CD4-positive, CD25-positive, alpha-beta regulatory T cell (primary cell): ENCODE measurements at regions not wholly inside any gene's neighbourhood (a gene's known extent, or its start where the extent isn't known, plus 50 kb on each side); places are given as distances from the start of the nearest gene placed in this dataset.

Source experiments
- ATAC-seq, 2 donors: fragments of 150-1000 bp; cut with Tn5 transposase; one replicate each; pipeline ENCODE4 v1.10.0; 2021; ENCODE audit warnings: low read depth in 2 of 2, moderate number of reproducible peaks in 2 of 2, moderate library complexity in 1 of 2
- DNase-seq, 3 donors: peaks; one replicate each; pipeline versions ENCODE4 v3.0.0 to v3.0.0-alpha.2; 2012 to 2022; ENCODE audit warnings: mixed read lengths in 1 of 3
- H3K27ac ChIP-seq: one replicate; pipeline ENCODE4 v1.7.0; 2013; ENCODE audit warnings: mild to moderate bottlenecking, low read length; ENCODE audit not compliant: insufficient read depth, poor library complexity, severe bottlenecking
- H3K27me3 ChIP-seq: one replicate; pipeline ENCODE4 v1.7.0; 2013; ENCODE audit warnings: low read length; ENCODE audit not compliant: control insufficient read depth, insufficient read depth
- H3K36me3 ChIP-seq: one replicate; pipeline ENCODE4 v1.7.0; 2013; ENCODE audit warnings: mild to moderate bottlenecking, low read length, moderate library complexity; ENCODE audit not compliant: control insufficient read depth, insufficient read depth
- H3K4me1 ChIP-seq: 2 replicates; pipeline ENCODE4 v1.7.0; 2013; ENCODE audit warnings: mild to moderate bottlenecking, low read length; ENCODE audit not compliant: insufficient read depth, control insufficient read depth, poor library complexity, severe bottlenecking
- H3K4me3 ChIP-seq: one replicate; pipeline ENCODE4 v1.7.0; 2013; ENCODE audit warnings: low read depth, mild to moderate bottlenecking, low read length, moderate library complexity
- H3K9me3 ChIP-seq, 2 experiments: 1 replicate in 1 of 2; 2 replicates in 1 of 2; pipeline ENCODE4 v1.7.0; 2013; ENCODE audit warnings: low read length in 2 of 2, mild to moderate bottlenecking in 1 of 2, moderate library complexity in 1 of 2; ENCODE audit not compliant: control insufficient read depth in 2 of 2
- H3K27ac Mint-ChIP-seq, 3 donors: one replicate each; pipeline ENCODE4 v1.8.0; 2020 to 2022; ENCODE audit warnings: mild to moderate bottlenecking in 3 of 3, mixed read lengths in 3 of 3, moderate library complexity in 2 of 3
- H3K27me3 Mint-ChIP-seq: one replicate; pipeline ENCODE4 v1.8.0; 2022; ENCODE audit warnings: mild to moderate bottlenecking, mixed read lengths
- H3K36me3 Mint-ChIP-seq: one replicate; pipeline ENCODE4 v1.8.0; 2020; ENCODE audit warnings: mixed read lengths
- H3K4me1 Mint-ChIP-seq, 4 donors: one replicate each; pipeline ENCODE4 v1.8.0; 2020 to 2022; ENCODE audit warnings: mixed read lengths in 4 of 4, mild to moderate bottlenecking in 1 of 4
- H3K4me3 Mint-ChIP-seq, 4 donors: one replicate each; pipeline ENCODE4 v1.8.0; 2020 to 2022; ENCODE audit warnings: mild to moderate bottlenecking in 4 of 4, mixed read lengths in 4 of 4, moderate library complexity in 3 of 4
- H3K9me3 Mint-ChIP-seq, 7 donors: one replicate each; pipeline ENCODE4 v1.8.0; 2020 to 2022; ENCODE audit warnings: mixed read lengths in 7 of 7, mild to moderate bottlenecking in 3 of 7, moderate library complexity in 2 of 7

DNA sequence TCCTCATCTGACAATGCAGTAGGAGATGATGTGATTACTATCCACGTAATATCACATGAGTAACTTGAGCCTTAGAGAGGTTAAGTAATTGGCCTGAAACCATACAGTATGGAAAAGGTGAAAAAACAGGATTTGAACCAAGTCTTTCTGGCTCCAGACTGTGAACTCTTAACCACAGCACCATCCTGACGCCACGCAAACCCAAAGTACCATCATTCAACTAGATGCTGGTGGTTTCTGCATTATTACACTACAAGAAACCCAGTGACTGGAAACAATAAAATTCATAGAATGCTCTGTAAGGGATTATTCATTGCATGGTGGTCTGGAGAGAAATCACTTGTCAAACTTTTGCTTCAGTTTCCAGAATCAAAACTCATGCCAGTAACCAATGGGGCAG lies 90.7 kb downstream of the MAB21L3 start:
- no peaks in the 10 kb centered on the region for H3K36me3 Mint-ChIP-seq
- Histone ChIP-seq H3K27me3 (peaks cover 11% of the 10 kb centered on the region), H3K36me3 (no peaks in the 10 kb centered on the region), H3K27ac (no peak overlapping the region), H3K9me3 (no peaks in the 10 kb centered on the region), H3K4me1 (no peaks in the 10 kb centered on the region), H3K4me3 (no peak overlapping the region)
- H3K4me3 Mint-ChIP-seq: no peak overlapping the region
- ATAC-seq (no peak), DNase-seq (no peak)
- H3K9me3 Mint-ChIP-seq: peaks cover 0 to 2% (median 0%) of the 10 kb centered on the region in 7 donors
- peaks cover 0 to 5% (median 2%) of the 10 kb centered on the region in 4 donors for H3K4me1 Mint-ChIP-seq
- no peak overlapping the region for H3K27ac Mint-ChIP-seq
- peaks cover 40% of the 10 kb centered on the region for H3K27me3 Mint-ChIP-seq

DNA sequence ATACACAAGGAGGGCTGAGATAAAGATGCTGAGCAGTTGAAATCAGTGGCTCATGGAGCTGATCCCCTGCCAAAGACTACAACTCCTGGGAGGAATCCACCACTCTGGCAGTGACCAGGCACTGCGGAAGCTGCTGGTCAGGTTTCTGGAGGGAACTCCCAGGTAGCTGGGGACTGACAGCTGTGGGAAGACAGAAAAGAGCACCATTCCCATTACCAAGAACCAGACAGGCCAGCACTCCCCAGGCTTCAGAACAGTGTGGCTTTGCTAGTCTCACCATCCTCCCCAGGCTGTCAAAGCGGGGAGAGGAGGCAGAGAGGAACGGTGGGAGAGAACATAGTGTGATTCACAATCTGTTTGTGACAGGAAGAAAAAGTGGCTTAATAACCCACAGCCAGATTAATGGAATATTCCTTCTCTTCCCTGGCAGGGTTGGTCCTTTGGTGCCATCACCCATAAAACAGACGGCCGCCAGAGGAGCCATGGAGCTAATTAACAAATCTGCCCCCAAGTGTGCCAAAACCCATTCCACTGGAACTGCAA lies 92.1 kb downstream of the MAB21L3 start:
- Mint-ChIP-seq H3K9me3 (peaks cover 0 to 2% (median 0%) of the 10 kb centered on the region in 7 donors), H3K36me3 (no peaks in the 10 kb centered on the region), H3K4me3 (no peak overlapping the region), H3K4me1 (peaks cover 0 to 5% (median 2%) of the 10 kb centered on the region in 4 donors), H3K27ac (no peak overlapping the region), H3K27me3 (peaks cover 30% of the 10 kb centered on the region)
- DNase-seq: no peak
- Histone ChIP-seq H3K4me3 (no peak overlapping the region), H3K36me3 (no peaks in the 10 kb centered on the region), H3K4me1 (no peaks in the 10 kb centered on the region), H3K27ac (no peak overlapping the region), H3K27me3 (peaks cover 13% of the 10 kb centered on the region), H3K9me3 (no peaks in the 10 kb centered on the region)
- no peak for ATAC-seq

DNA sequence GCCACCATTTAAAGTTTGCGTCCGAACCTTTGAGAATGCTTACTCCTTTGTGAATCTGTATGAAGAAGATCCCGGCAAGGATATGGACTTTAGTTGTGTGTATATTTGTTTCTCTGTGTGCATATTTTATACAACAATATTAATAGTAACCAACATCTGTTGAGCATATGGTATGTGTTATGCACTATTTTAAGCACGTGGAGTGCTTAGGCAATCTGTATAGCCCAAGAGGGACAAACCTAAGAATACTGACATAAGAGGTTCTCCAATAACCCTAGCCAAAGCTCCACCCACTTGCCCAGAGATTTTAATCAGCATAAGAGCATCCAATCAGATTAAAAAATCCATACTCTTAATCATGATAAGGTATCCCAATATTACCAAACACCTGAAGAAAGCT lies 92.7 kb downstream of the MAB21L3 start:
- no peaks in the 10 kb centered on the region for H3K36me3 ChIP-seq
- H3K9me3 Mint-ChIP-seq: peaks cover 0 to 2% (median 0%) of the 10 kb centered on the region in 7 donors
- H3K9me3 ChIP-seq: no peaks in the 10 kb centered on the region
- no peak overlapping the region for H3K27ac ChIP-seq
- H3K36me3 Mint-ChIP-seq: no peaks in the 10 kb centered on the region
- DNase-seq: no peak
- no peak for ATAC-seq
- no peak overlapping the region for H3K4me3 Mint-ChIP-seq
- H3K27ac Mint-ChIP-seq: no peak overlapping the region
- H3K27me3 Mint-ChIP-seq: peaks cover 28% of the 10 kb centered on the region
- peaks cover 0 to 5% (median 2%) of the 10 kb centered on the region in 4 donors for H3K4me1 Mint-ChIP-seq
- no peak overlapping the region for H3K4me3 ChIP-seq
- peaks cover 13% of the 10 kb centered on the region for H3K27me3 ChIP-seq
- H3K4me1 ChIP-seq: no peaks in the 10 kb centered on the region

DNA sequence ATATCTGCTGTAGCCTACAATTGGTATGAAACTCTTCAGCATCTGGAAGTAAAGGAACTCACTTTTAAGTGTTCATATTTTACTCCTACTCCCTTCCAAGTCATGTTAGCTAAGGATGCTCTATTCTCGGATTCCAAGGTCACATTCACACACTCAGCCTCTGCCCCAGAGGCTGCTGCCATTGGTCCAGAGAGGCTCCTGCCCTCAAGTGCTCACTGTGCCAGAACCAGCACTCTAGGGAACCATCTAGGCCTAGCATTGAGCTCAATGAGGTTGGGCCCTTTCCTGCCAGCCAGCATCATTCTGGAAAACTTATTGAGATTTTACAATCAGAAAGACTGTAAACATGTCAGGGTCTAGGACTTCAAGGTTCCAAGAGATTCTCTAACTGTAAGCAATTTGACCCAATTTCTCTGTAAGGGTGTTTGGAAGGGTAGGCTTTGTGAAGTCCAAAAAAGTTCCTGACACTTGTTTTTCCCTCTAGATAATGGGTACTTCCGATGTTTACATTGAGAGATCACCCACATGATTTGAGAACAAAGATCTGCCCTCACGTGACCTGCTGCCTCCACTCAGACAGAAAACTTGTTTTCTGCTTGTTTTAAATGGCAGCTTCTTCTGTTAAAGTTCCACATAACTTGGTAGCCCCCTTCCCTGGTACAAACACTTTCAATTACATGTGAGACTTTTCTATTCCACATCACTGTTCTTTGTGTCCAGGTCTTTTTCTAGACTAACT lies 94.9 kb downstream of the MAB21L3 start:
- Histone ChIP-seq H3K4me3 (no peak overlapping the region), H3K36me3 (no peaks in the 10 kb centered on the region), H3K27ac (no peak overlapping the region), H3K9me3 (no peaks in the 10 kb centered on the region), H3K27me3 (peaks cover 9% of the 10 kb centered on the region), H3K4me1 (no peaks in the 10 kb centered on the region)
- Mint-ChIP-seq H3K27me3 (peaks cover 17% of the 10 kb centered on the region), H3K36me3 (no peaks in the 10 kb centered on the region), H3K9me3 (peaks cover 0 to 1% (median 0%) of the 10 kb centered on the region in 7 donors), H3K4me3 (no peak overlapping the region), H3K4me1 (peaks cover 0 to 5% (median 0%) of the 10 kb centered on the region in 4 donors), H3K27ac (no peak overlapping the region)
- DNase-seq: no peak
- ATAC-seq: no peak

DNA sequence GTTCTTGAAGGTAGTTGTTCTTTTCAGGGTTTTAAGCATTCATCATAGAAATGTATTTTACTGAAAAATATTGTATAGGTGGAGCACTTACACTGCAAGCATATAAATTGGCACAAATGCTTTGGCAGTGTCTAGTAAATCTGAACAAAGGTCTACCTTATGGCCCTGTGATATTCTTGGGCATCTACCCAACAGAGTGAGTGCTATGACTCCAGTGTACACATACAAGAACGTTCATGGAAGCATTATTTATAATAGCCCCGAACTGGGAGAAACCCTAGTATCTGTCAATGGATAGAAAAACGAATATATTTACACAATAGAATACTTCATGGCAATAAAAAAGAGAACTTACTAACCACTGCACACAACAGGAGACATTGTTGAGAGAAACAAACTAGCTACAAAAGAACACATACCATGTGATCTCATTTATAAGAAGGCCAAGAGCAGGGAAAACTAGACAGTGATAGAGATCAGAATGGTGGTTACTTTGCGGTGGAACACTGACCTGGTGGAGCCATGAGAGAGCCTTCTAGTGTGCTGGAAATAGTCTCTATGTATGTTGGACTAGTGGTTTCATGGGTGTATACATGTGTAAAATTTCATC lies 96.0 kb downstream of the MAB21L3 start:
- DNase-seq: no peak
- Mint-ChIP-seq H3K4me3 (no peak overlapping the region), H3K36me3 (peaks cover 7% of the 10 kb centered on the region), H3K4me1 (peaks cover 0 to 5% (median 0%) of the 10 kb centered on the region in 4 donors), H3K9me3 (peaks cover 0 to 5% (median 0%) of the 10 kb centered on the region in 7 donors), H3K27ac (no peak overlapping the region), H3K27me3 (peaks cover 12% of the 10 kb centered on the region)
- Histone ChIP-seq H3K4me1 (no peaks in the 10 kb centered on the region), H3K9me3 (no peaks in the 10 kb centered on the region), H3K27me3 (peaks cover 9% of the 10 kb centered on the region), H3K4me3 (no peak overlapping the region), H3K27ac (no peak overlapping the region), H3K36me3 (no peaks in the 10 kb centered on the region)
- ATAC-seq: no peak

DNA sequence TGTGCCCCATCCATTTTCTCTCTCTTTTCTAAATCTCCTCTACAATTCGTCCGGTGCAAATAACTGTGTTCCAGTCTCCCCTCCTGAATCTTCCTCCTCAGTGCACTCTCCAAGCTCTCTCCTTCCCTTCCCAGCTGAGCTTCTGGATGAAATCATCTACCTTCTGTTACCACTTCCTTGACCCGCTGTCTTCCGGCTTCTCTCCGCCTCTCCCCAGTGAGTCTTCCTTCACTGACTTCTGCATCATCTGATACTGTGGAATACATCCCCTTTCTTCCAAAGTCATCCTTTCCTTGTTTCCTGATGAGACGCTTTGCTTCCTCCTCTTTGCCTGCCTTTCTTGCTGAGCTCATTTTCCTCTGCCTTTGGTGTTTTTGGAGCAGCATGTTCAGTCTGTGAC lies 96.9 kb downstream of the MAB21L3 start:
- H3K4me3 Mint-ChIP-seq: no peak overlapping the region
- Histone ChIP-seq H3K27ac (no peak overlapping the region), H3K4me3 (no peak overlapping the region), H3K36me3 (no peaks in the 10 kb centered on the region), H3K4me1 (no peaks in the 10 kb centered on the region), H3K27me3 (peaks cover 6% of the 10 kb centered on the region), H3K9me3 (no peaks in the 10 kb centered on the region)
- peaks cover 0 to 6% (median 0%) of the 10 kb centered on the region in 7 donors for H3K9me3 Mint-ChIP-seq
- peaks cover 8% of the 10 kb centered on the region for H3K36me3 Mint-ChIP-seq
- ATAC-seq: no peak
- no peak for DNase-seq
- peaks cover 0 to 5% (median 0%) of the 10 kb centered on the region in 4 donors for H3K4me1 Mint-ChIP-seq
- H3K27ac Mint-ChIP-seq: no peak overlapping the region
- H3K27me3 Mint-ChIP-seq: peaks cover 9% of the 10 kb centered on the region

DNA sequence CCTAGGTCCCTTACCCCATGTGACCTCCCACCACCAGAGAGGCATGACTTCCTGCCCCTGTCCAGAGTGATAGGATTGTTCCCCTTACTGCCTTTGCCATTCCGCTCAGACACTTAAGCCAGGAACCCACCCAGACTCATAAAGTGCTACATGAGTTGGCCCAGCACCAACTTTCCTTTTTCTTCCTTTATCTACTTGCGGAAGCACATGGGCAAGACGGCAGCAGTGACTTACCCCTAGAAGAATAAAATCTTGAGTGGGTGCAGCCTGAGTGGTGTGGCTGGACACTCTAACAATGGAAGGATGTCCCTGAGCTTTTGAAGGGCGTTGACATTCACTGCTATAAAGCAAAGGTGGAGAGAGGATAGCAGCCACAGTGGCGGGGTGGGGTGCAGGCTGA lies 100.1 kb downstream of the MAB21L3 start:
- Histone ChIP-seq H3K4me3 (no peak overlapping the region), H3K27ac (no peak overlapping the region), H3K27me3 (peaks cover 2% of the 10 kb centered on the region), H3K9me3 (no peaks in the 10 kb centered on the region), H3K36me3 (no peaks in the 10 kb centered on the region), H3K4me1 (no peaks in the 10 kb centered on the region)
- DNase-seq: no peak
- H3K27ac Mint-ChIP-seq: no peak overlapping the region
- no peaks in the 10 kb centered on the region for H3K4me1 Mint-ChIP-seq
- no peaks in the 10 kb centered on the region for H3K27me3 Mint-ChIP-seq
- no peak for ATAC-seq
- peaks cover 0 to 6% (median 0%) of the 10 kb centered on the region in 7 donors for H3K9me3 Mint-ChIP-seq
- H3K36me3 Mint-ChIP-seq: peaks cover 8% of the 10 kb centered on the region
- H3K4me3 Mint-ChIP-seq: peak overlapping the region in 1 of 4 donors; percentile 49
